H9 (cell line): ENCODE measurements at regions not wholly inside any gene's neighbourhood (a gene's known extent, or its start where the extent isn't known, plus 50 kb on each side); places are given as distances from the start of the nearest gene placed in this dataset.

Experiments used
- DNase-seq: peaks from one replicate; pipeline ENCODE4 v3.0.0-alpha.2; 2017
- H2AFZ ChIP-seq: one replicate; pipeline ENCODE4 v1.6.1; 2013; ENCODE audit warnings: mild to moderate bottlenecking, low read length, control low read depth, moderate library complexity
- H2AK5ac ChIP-seq: 2 replicates; pipeline ENCODE4 v1.6.1; 2013; ENCODE audit warnings: low read length, control low read depth, mixed read lengths; ENCODE audit not compliant: insufficient read length
- H2BK120ac ChIP-seq: one replicate; pipeline ENCODE4 v1.6.1; 2013; ENCODE audit warnings: low read depth, mild to moderate bottlenecking, low read length, control low read depth, inconsistent platforms; ENCODE audit not compliant: poor library complexity, severe bottlenecking
- H2BK12ac ChIP-seq: 2 replicates; pipeline ENCODE4 v1.6.1; 2013; ENCODE audit warnings: low read length, control low read depth, mixed read lengths, low read depth; ENCODE audit not compliant: insufficient read length
- H2BK15ac ChIP-seq: 2 replicates; pipeline ENCODE4 v1.6.1; 2013; ENCODE audit warnings: low read depth, low read length, control low read depth
- H2BK20ac ChIP-seq: one replicate; pipeline ENCODE4 v1.6.1; 2013; ENCODE audit warnings: low read depth, mild to moderate bottlenecking, low read length, control low read depth, inconsistent platforms; ENCODE audit not compliant: poor library complexity, severe bottlenecking
- H2BK5ac ChIP-seq: 2 replicates; pipeline ENCODE4 v1.6.1; 2013; ENCODE audit warnings: low read length, control low read depth, mixed read lengths; ENCODE audit not compliant: insufficient read length
- H3K14ac ChIP-seq: 2 replicates; pipeline ENCODE4 v1.6.1; 2013; ENCODE audit warnings: low read length, control low read depth; ENCODE audit not compliant: insufficient read depth
- H3K18ac ChIP-seq: 2 replicates; pipeline ENCODE4 v1.6.1; 2013; ENCODE audit warnings: low read depth, mild to moderate bottlenecking, mixed read lengths, low read length, control low read depth; ENCODE audit not compliant: insufficient read length
- H3K23ac ChIP-seq: 2 replicates; pipeline ENCODE4 v1.6.1; 2013; ENCODE audit warnings: low read length, control low read depth, mixed read lengths, low read depth; ENCODE audit not compliant: insufficient read length
- H3K23me2 ChIP-seq: 2 replicates; pipeline ENCODE4 v1.6.1; 2013; ENCODE audit warnings: low read depth, mild to moderate bottlenecking, mixed read lengths, low read length, control low read depth; ENCODE audit not compliant: insufficient read length, poor library complexity, severe bottlenecking
- H3K27ac ChIP-seq: 2 replicates; pipeline ENCODE4 v1.5.1; 2013; ENCODE audit warnings: low read length, control low read depth, mixed read lengths, low read depth; ENCODE audit not compliant: insufficient read length
- H3K27me3 ChIP-seq: 2 replicates; pipeline ENCODE4 v1.6.1; 2013; ENCODE audit warnings: low read length, control low read depth, inconsistent platforms; ENCODE audit not compliant: insufficient read depth
- H3K4ac ChIP-seq: 2 replicates; pipeline ENCODE4 v1.6.1; 2013; ENCODE audit warnings: low read depth, mild to moderate bottlenecking, control low read depth, inconsistent platforms, low read length, moderate library complexity
- H3K4me1 ChIP-seq: 2 replicates; pipeline ENCODE4 v1.6.1; 2013; ENCODE audit warnings: low read length, control low read depth, inconsistent platforms; ENCODE audit not compliant: insufficient read depth
- H3K4me2 ChIP-seq: 2 replicates; pipeline ENCODE4 v1.6.1; 2013; ENCODE audit warnings: low read length, control low read depth, mixed read lengths; ENCODE audit not compliant: insufficient read length, insufficient read depth
- H3K56ac ChIP-seq: 2 replicates; pipeline ENCODE4 v1.6.1; 2013; ENCODE audit warnings: low read depth, mild to moderate bottlenecking, mixed read lengths, low read length, control low read depth; ENCODE audit not compliant: insufficient read length
- H3K79me1 ChIP-seq: 2 replicates; pipeline ENCODE4 v1.6.1; 2013; ENCODE audit warnings: low read depth, mild to moderate bottlenecking, moderate library complexity, low read length, control low read depth, inconsistent platforms; ENCODE audit not compliant: insufficient read depth, poor library complexity, severe bottlenecking
- H3K79me2 ChIP-seq: 2 replicates; pipeline ENCODE4 v1.6.1; 2013; ENCODE audit warnings: low read length, control low read depth, inconsistent platforms; ENCODE audit not compliant: insufficient read depth
- H3K9ac ChIP-seq: 2 replicates; pipeline ENCODE4 v1.6.1; 2013; ENCODE audit warnings: low read length, control low read depth, mixed read lengths; ENCODE audit not compliant: insufficient read length; ENCODE audit errors: extremely low read depth
- H3K9me3 ChIP-seq: one replicate; pipeline ENCODE4 v1.6.1; 2013; ENCODE audit warnings: low read depth, low read length, inconsistent platforms; ENCODE audit not compliant: control insufficient read depth
- H3T11ph ChIP-seq: one replicate; pipeline ENCODE4 v1.6.1; 2013; ENCODE audit warnings: mild to moderate bottlenecking, low read length, control low read depth, inconsistent platforms
- H4K20me1 ChIP-seq: one replicate; pipeline ENCODE4 v1.6.1; 2013; ENCODE audit not compliant: control insufficient read depth, insufficient read length, insufficient read depth
- H4K5ac ChIP-seq: 2 replicates; pipeline ENCODE4 v1.6.1; 2013; ENCODE audit warnings: low read depth, mild to moderate bottlenecking, mixed read lengths, low read length, control low read depth; ENCODE audit not compliant: insufficient read length
- H4K8ac ChIP-seq: replicated peaks from 2 replicates; pipeline ENCODE4 v1.6.1; 2013; ENCODE audit warnings: low read length, control low read depth, mixed read lengths, low read depth; ENCODE audit not compliant: insufficient read length
- H4K91ac ChIP-seq: 2 replicates; pipeline ENCODE4 v1.6.1; 2013; ENCODE audit warnings: low read depth, mild to moderate bottlenecking, moderate library complexity, mixed read lengths, low read length, control low read depth; ENCODE audit not compliant: insufficient read length
- H3K27ac Mint-ChIP-seq, 3 experiments: 2 replicates in 2 of 3; 3 replicates in 1 of 3; pipeline ENCODE4 v1.8.0; 2020 to 2021; ENCODE audit warnings: mixed read lengths in 3 of 3, mild to moderate bottlenecking in 1 of 3, moderate library complexity in 1 of 3
- H3K27me3 Mint-ChIP-seq: 2 replicates; pipeline ENCODE4 v1.8.0; 2021; ENCODE audit warnings: low read depth, mild to moderate bottlenecking, moderate library complexity, mixed read lengths
- H3K36me3 Mint-ChIP-seq, 3 experiments: 2 replicates in 2 of 3; 3 replicates in 1 of 3; pipeline ENCODE4 v1.8.0; 2020 to 2021; ENCODE audit warnings: low read depth in 3 of 3, mixed read lengths in 3 of 3; ENCODE audit not compliant: insufficient read depth in 1 of 3
- H3K4me1 Mint-ChIP-seq, 2 experiments: 2 replicates each; pipeline ENCODE4 v1.8.0; 2020; ENCODE audit warnings: mixed read lengths in 2 of 2
- H3K4me3 Mint-ChIP-seq, 2 experiments: 2 replicates in 1 of 2; 3 replicates in 1 of 2; pipeline ENCODE4 v1.8.0; 2020 to 2021; ENCODE audit warnings: mild to moderate bottlenecking in 2 of 2, mixed read lengths in 2 of 2, moderate library complexity in 1 of 2
- H3K9me3 Mint-ChIP-seq, 2 experiments: 2 replicates in 1 of 2; 3 replicates in 1 of 2; pipeline ENCODE4 v1.8.0; 2020; ENCODE audit warnings: mild to moderate bottlenecking in 2 of 2, mixed read lengths in 2 of 2, moderate library complexity in 1 of 2
- WGBS: extraction: QIAGEN DNeasy Blood & Tissue Kit; methylation state at CpG from one replicate; pipeline ENCODE4 v1.1.7; 2013; ENCODE audit warnings: missing lambda C conversion rate, low lambda C conversion rate, mixed read lengths; ENCODE audit not compliant: insufficient read length; ENCODE audit errors: extremely low coverage; 5-methylcytosine and 5-hydroxymethylcytosine counted together
- TF ChIP-seq, protein P1 (sequence below): fragments of 200-600 bp; sonication (generic); conservative IDR thresholded peaks from 3 replicates; pipeline ENCODE4 v1.8.0; 2021; ENCODE audit warnings: antibody characterized with exemption, mild to moderate bottlenecking

DNA sequence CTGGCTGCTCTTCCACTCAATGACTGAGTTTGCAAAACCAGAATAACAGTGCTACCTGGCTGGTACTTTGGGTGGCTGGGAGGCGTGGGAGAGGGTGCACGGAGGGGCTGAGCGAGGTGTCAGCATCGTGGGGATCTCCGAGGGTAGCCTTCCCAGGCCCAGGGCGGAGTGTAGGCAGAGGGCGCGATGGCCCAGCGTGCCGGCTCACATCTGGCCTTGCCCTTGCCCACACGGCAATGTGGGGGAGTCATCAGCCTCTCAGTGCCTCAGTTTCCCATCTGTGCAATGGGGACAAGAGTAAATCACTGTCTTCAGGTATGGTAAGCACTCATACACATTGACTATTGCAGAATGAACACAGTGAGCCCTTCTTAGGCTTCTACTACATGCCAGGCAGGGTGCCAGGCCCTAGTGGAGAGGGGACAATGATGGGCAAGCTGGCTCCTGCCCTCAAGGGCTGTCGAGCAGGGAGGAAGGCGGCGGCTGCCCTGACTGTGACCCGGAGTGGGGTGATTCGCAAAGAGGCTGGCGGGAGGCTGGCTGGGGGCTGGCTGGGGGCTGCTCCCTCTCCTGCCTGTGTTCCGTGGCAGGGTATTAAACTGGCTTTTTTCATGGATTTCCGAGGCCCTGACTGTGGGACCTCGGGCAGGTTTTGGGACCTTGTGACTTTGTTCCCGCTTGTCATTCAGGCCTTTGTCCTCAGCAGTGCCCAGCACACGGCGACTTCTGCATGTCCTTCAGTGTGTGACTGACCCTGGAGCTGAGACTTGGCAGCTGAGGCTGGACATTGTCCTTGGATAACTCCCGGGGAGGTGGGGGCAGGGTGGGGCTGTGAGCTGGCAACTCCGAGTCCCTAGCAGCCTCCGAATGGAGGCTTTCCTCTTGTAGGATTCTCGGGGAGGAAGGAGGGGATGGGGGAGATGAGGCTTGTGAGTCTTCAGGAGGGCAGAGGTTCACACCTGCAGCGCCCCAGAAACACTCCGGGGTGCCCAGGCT lies 243.1 kb downstream of the SEC14L1 start:
- Histone ChIP-seq H2BK15ac (no peak overlapping the region), H3K23ac (no peak overlapping the region), H3K9ac (no peak overlapping the region), H4K8ac (no peak overlapping the region), H3K14ac (no peak overlapping the region), H4K91ac (no peak overlapping the region), H2BK5ac (no peak overlapping the region), H3K4ac (no peak overlapping the region), H3K27ac (no peak overlapping the region), H3K9me3 (no peaks in the 10 kb centered on the region), H4K5ac (no peak overlapping the region), H3K56ac (no peak overlapping the region), H3K18ac (no peak overlapping the region), H2AK5ac (no peak overlapping the region), H3T11ph (no peak overlapping the region), H2BK120ac (no peak overlapping the region), H3K4me2 (no peak overlapping the region), H3K79me1 (peaks cover 22% of the 10 kb centered on the region), H3K23me2 (no peaks in the 10 kb centered on the region), H4K20me1 (peaks cover 4% of the 10 kb centered on the region), H2BK12ac (no peak overlapping the region), H3K4me1 (peaks cover 15% of the 10 kb centered on the region; the same call in 1 of the 2 replicates), H3K27me3 (no peaks in the 10 kb centered on the region), H2AFZ (no peak overlapping the region), H2BK20ac (no peak overlapping the region), H3K79me2 (peaks cover 22% of the 10 kb centered on the region; the same call in 1 of the 2 replicates)
- Mint-ChIP-seq H3K27ac (peak overlapping the region in 1 of 3 experiments; percentile 23; a peak in 3 of 7 replicates), H3K4me3 (no peak overlapping the region), H3K4me1 (peaks cover 57 to 89% of the 10 kb centered on the region in 2 experiments), H3K27me3 (no peaks in the 10 kb centered on the region), H3K9me3 (no peaks in the 10 kb centered on the region; a peak in 1 of 5 replicates), H3K36me3 (peaks cover 4 to 9% (median 6%) of the 10 kb centered on the region in 3 experiments; a peak in 3 of 7 replicates)
- DNase-seq, result no peak
- no CpG with 5 or more reads among the region's 29 CpGs for WGBS
- TF ChIP-seq, protein P1, sequence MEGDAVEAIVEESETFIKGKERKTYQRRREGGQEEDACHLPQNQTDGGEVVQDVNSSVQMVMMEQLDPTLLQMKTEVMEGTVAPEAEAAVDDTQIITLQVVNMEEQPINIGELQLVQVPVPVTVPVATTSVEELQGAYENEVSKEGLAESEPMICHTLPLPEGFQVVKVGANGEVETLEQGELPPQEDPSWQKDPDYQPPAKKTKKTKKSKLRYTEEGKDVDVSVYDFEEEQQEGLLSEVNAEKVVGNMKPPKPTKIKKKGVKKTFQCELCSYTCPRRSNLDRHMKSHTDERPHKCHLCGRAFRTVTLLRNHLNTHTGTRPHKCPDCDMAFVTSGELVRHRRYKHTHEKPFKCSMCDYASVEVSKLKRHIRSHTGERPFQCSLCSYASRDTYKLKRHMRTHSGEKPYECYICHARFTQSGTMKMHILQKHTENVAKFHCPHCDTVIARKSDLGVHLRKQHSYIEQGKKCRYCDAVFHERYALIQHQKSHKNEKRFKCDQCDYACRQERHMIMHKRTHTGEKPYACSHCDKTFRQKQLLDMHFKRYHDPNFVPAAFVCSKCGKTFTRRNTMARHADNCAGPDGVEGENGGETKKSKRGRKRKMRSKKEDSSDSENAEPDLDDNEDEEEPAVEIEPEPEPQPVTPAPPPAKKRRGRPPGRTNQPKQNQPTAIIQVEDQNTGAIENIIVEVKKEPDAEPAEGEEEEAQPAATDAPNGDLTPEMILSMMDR, result no peak
